HEK293T (cell line): ENCODE measurements at regions not wholly inside any gene's neighbourhood (a gene's known extent, or its start where the extent isn't known, plus 50 kb on each side); places are given as distances from the start of the nearest gene placed in this dataset.

ENCODE experiments used
- CTCF ChIA-PET: fragments of 350-600 bp; formaldehyde crosslinking; extraction: SDS; loops from one replicate; lab custom pipeline; 2021; ENCODE audit warnings: antibody characterized with exemption, inconsistent platforms; lab: Yijun Ruan, JAX
- POLR2A ChIA-PET: fragments of 350-600 bp; formaldehyde crosslinking; extraction: SDS; loops from one replicate; lab custom pipeline; 2020; ENCODE audit warnings: antibody characterized with exemption, inconsistent platforms; lab: Yijun Ruan, JAX
- DNase-seq: peaks from one replicate; pipeline ENCODE4 v3.0.0; 2012; ENCODE audit warnings: mixed read lengths; ENCODE audit errors: extremely low spot score
- ARNT ChIP-seq: fragments of 450-650 bp; IDR thresholded peaks from 2 replicates; pipeline ENCODE4 v1.6.1; 2017; ENCODE audit warnings: mild to moderate bottlenecking
- BHLHE40 ChIP-seq: fragments of 450-650 bp; IDR thresholded peaks from 2 replicates; pipeline ENCODE4 v1.6.1; 2016; ENCODE audit warnings: mild to moderate bottlenecking, moderate library complexity, borderline replicate concordance
- CTBP1 ChIP-seq: fragments of 450-650 bp; IDR thresholded peaks from 2 replicates; pipeline ENCODE4 v1.6.1; 2016; ENCODE audit warnings: borderline replicate concordance
- ELF4 ChIP-seq: fragments of 450-650 bp; IDR thresholded peaks from 2 replicates; pipeline ENCODE4 v1.6.1; 2017; ENCODE audit warnings: antibody characterized with exemption
- FOXA1 ChIP-seq: fragments of 450-650 bp; IDR thresholded peaks from 2 replicates; pipeline ENCODE4 v1.6.1; 2016; ENCODE audit warnings: mild to moderate bottlenecking
- FOXK2 ChIP-seq: fragments of 450-650 bp; IDR thresholded peaks from 2 replicates; pipeline ENCODE4 v1.6.1; 2016; ENCODE audit warnings: mild to moderate bottlenecking
- FOXM1 ChIP-seq: fragments of 450-650 bp; IDR thresholded peaks from 2 replicates; pipeline ENCODE4 v1.6.1; 2017; ENCODE audit warnings: mild to moderate bottlenecking, borderline replicate concordance
- HDGF ChIP-seq: fragments of 450-650 bp; IDR thresholded peaks from 2 replicates; pipeline ENCODE4 v1.6.1; 2017; ENCODE audit warnings: antibody characterized with exemption, borderline replicate concordance
- L3MBTL2 ChIP-seq: fragments of 450-650 bp; conservative IDR thresholded peaks from 2 replicates; pipeline ENCODE4 v1.6.1; 2016; ENCODE audit warnings: mild to moderate bottlenecking
- LEF1 ChIP-seq: fragments of 450-650 bp; IDR thresholded peaks from 2 replicates; pipeline ENCODE4 v1.6.1; 2017; ENCODE audit warnings: mild to moderate bottlenecking, borderline replicate concordance
- NFRKB ChIP-seq: fragments of 450-650 bp; IDR thresholded peaks from 2 replicates; pipeline ENCODE4 v1.6.1; 2016; ENCODE audit warnings: mild to moderate bottlenecking, moderate library complexity
- SP1 ChIP-seq: fragments of 450-650 bp; IDR thresholded peaks from 2 replicates; pipeline ENCODE4 v1.6.1; 2017
- SUZ12 ChIP-seq: fragments of 450-650 bp; IDR thresholded peaks from 2 replicates; pipeline ENCODE4 v1.6.1; 2016; ENCODE audit warnings: mild to moderate bottlenecking
- TARDBP ChIP-seq: fragments of 450-650 bp; IDR thresholded peaks from 2 replicates; pipeline ENCODE4 v1.6.1; 2016
- ZNF384 ChIP-seq: fragments of 450-650 bp; IDR thresholded peaks from 2 replicates; pipeline ENCODE4 v1.6.1; 2016
- TF ChIP-seq, protein P1 (sequence below): fragments of 450-650 bp; IDR thresholded peaks from 2 replicates; pipeline ENCODE4 v1.6.1; 2016

DNA sequence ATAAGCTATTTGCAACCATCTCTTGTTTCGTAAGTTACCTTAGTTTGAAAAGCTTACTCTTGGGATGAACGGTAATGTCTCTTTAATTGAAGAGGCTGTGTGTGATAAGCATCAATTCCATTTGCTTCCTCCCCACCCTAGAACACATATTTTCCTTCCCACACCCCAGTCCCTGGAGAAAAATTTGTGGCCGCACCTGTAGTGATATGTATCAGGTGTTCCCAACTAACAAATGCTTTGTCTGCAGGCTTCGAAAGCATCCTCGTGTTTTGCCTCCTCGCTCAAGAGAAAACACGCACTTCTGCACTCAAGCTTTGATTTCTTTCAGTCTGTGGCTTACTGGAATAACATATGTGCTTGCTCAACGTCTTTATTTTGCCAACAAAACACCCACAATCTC, 143.8 kb upstream of the OTUD4 start:
- ChIA-PET POLR2A (no interaction called here), CTCF (no interaction called here)
- TF ChIP-seq NFRKB (no peak), HDGF (no peak), L3MBTL2 (no peak), CTBP1 (no peak), FOXA1 (no peak), ZNF384 (no peak), ELF4 (no peak), LEF1 (no peak), TARDBP (no peak), SP1 (no peak), FOXK2 (no peak), FOXM1 (no peak), SUZ12 (no peak)
- TF ChIP-seq, protein P1, sequence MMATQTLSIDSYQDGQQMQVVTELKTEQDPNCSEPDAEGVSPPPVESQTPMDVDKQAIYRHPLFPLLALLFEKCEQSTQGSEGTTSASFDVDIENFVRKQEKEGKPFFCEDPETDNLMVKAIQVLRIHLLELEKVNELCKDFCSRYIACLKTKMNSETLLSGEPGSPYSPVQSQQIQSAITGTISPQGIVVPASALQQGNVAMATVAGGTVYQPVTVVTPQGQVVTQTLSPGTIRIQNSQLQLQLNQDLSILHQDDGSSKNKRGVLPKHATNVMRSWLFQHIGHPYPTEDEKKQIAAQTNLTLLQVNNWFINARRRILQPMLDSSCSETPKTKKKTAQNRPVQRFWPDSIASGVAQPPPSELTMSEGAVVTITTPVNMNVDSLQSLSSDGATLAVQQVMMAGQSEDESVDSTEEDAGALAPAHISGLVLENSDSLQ, result no peak
- DNase-seq, result no peak

DNA sequence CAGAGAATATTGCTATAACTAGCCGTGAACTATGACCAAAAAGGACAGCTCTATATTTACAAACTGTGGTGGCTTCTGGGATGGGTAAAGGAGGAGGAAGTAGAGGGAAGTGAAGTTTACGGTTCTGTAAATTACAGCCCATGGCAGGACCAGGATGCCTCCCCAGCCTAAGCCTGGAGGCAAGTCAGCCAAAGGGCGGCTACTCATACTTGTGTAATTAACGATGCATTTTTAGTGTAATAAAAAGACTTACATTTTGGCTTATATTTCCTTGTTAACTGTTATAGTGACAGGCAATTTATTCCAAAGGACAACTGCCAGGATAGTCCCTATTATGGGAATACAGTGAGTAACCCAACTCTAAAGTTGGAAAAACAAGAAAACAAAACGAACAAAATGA, 139.9 kb upstream of the OTUD4 start:
- POLR2A ChIA-PET, result no interaction called here
- no peak for TF ChIP-seq HDGF
- TF ChIP-seq ELF4, result no peak
- no peak for TF ChIP-seq L3MBTL2
- TF ChIP-seq, protein P1, result no peak; the same call in 1 of the 2 replicates
- no peak for TF ChIP-seq FOXA1
- no peak for TF ChIP-seq ZNF384
- TF ChIP-seq BHLHE40, result no peak
- no peak for TF ChIP-seq ARNT
- no peak for TF ChIP-seq LEF1
- TF ChIP-seq TARDBP, result no peak
- no peak for TF ChIP-seq FOXK2
- TF ChIP-seq FOXM1, result no peak
- DNase-seq, result no peak
- CTCF ChIA-PET, result no interaction called here

DNA sequence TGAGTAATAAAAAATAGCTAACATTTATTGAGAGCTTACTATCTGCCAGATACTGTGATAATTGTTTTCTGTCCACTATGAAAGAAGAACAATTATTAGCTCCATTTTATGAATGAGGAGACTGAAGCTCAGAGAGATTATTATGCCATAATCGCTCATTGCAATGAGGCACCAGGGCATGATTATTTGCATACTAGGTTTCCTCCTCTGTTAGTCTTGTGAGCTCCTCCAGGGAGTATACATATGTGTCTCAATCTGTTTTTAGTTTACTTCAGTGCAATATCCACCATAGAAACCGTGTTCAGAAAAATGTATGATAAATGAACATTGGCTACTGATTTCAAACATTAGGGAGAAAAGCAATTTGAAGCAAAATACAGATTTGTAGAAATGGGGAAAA, 139.4 kb upstream of the OTUD4 start:
- CTCF ChIA-PET, result interaction anchor here (0.7 kb wide), 1 partner anchor 23 kb away, joined by 3 read pairs; no protein-coding TSS in a partner anchor
- POLR2A ChIA-PET, result no interaction called here
- TF ChIP-seq TARDBP (no peak), HDGF (no peak), FOXK2 (no peak), L3MBTL2 (no peak), LEF1 (no peak), BHLHE40 (no peak), NFRKB (no peak), SUZ12 (no peak), ELF4 (no peak), ZNF384 (no peak), ARNT (no peak), SP1 (no peak), CTBP1 (no peak), FOXA1 (no peak), FOXM1 (no peak)
- TF ChIP-seq, protein P1, result no peak
- no peak for DNase-seq

DNA sequence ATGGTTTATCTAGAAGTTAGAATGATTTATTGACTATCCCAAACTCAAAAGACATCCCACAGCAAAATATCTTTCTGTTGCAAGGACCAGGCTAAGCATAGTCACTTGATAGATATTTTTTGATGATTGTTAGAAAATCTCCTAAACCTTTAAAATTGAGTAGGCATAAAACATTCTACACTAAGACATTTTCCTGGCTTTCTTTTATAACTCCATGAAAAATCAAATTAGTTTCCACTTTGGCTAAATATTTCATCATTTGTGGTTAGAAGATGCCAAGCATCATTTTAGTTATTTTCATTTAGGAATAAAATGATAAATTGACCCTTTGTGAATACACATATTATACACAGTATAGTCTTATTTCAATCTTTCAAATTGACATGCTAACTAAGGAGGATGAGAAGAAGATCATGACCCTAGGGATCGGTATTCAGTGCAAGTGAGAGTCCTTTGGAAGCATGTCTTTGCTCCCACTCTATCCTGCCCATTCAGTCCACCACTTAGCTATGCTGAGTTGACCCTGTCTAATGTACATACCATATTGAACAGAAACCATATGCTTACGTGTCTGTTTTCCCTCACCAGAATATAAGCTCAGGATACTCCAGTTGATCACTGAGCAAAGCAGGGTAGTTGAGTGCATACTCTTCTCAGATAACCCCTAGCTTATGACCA, 136.6 kb upstream of the OTUD4 start:
- TF ChIP-seq, protein P1, result no peak
- no peak for TF ChIP-seq TARDBP
- no peak for TF ChIP-seq LEF1
- TF ChIP-seq CTBP1, result no peak
- TF ChIP-seq BHLHE40, result no peak
- TF ChIP-seq ZNF384, result no peak
- TF ChIP-seq ARNT, result no peak
- no peak for TF ChIP-seq FOXK2
- no peak for TF ChIP-seq SP1
- TF ChIP-seq SUZ12, result no peak
- TF ChIP-seq L3MBTL2, result no peak
- no peak for TF ChIP-seq HDGF
- DNase-seq, result no peak
- ChIA-PET CTCF (no interaction called here), POLR2A (no interaction called here)

DNA sequence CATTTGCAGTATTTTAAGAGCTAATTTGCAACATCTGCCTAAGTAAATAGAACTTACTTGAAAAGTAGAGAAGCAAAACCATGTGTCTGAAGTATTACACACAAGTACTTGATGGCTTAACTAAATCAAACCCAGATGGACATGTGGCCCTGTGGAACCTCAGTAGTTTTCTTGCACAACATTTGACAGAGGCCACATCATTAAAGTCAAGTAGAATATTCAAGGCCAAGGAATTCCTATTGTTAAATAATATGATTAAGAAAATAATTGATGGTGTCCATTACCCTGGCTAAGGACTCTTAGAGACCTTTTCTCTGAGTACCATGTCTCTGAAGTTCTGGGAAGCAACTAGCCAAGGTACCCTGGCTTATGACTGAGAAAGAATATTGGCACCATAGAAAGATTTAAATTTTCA, 135.4 kb upstream of the OTUD4 start:
- POLR2A ChIA-PET, result no interaction called here
- DNase-seq, result no peak
- CTCF ChIA-PET, result no interaction called here
- TF ChIP-seq FOXM1, result no peak
- TF ChIP-seq LEF1, result no peak
- TF ChIP-seq ELF4, result no peak
- TF ChIP-seq NFRKB, result no peak
- no peak for TF ChIP-seq CTBP1
- TF ChIP-seq HDGF, result no peak
- no peak for TF ChIP-seq SUZ12
- TF ChIP-seq, protein P1, result no peak
- TF ChIP-seq ZNF384, result no peak
- TF ChIP-seq ARNT, result no peak
- no peak for TF ChIP-seq BHLHE40
- no peak for TF ChIP-seq L3MBTL2
